GM18505 (cell line): ENCODE measurements at regions not wholly inside any gene's neighbourhood (a gene's known extent, or its start where the extent isn't known, plus 50 kb on each side); places are given as distances from the start of the nearest gene placed in this dataset.
"Not testable (repeated sequence)": the region's sequence is repeated elsewhere in the genome, so short reads cannot be mapped to it uniquely, and the experiment has no call there.

ENCODE experiments used
- ATAC-seq: cut with Tn5 transposase; IDR thresholded peaks from one replicate; pipeline ENCODE4 v1.9.1; 2021; ENCODE audit not compliant: unreplicated experiment
- POLR2A ChIP-seq: IDR thresholded peaks from 4 replicates; pipeline ENCODE4 v1.6.1; 2011; ENCODE audit warnings: borderline replicate concordance; ENCODE audit not compliant: insufficient read depth, insufficient read length; ENCODE audit errors: extremely low read depth

DNA sequence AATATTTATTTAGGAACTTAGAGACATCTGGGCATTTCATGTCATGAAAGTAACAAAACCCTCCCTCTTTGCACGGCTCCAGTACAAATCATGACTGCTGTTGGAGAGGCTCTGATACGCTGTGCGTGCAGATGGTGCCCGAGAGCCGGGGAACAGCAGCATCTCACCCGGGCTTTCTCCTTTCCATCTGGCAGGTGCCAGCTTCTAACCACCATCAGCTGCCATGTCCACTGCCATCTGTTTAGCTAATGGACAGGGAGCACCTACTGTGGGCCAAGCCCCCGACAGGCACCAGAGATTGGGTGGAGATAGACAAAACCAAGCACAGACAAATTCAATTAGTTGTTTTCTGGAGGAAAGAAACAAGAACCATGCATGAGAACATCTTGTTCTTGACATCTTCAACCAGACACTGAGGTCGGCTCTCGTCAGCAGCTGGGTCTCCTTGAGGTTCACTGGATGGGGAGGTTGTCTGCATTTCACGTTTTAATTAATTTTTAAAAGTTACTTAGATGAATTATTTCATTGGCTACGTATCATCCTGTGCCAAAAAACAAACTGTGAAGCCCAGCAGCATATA, 323.7 kb downstream of the THBS2 start:
- ATAC-seq: no peak
- no peak for TF ChIP-seq POLR2A

DNA sequence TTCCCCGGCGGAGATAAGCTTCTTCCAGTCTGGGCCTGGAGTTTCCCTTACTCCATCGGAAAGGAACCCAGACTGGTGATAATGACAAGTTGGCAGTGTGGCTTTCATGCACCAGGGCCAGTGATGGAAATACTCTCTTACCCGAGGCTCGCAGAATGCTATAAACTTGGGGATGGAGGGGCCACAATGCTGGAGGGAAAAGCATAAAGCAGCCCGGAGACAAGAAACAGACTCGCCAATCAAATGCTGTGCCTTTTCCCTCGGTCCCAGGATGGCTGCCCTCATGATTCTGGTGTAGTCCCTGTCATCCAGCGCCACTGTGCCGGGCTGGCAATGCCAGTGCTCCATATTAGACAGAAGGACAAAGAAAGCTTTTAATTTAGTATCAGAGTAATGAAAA, 325.6 kb downstream of the THBS2 start:
- no peak for TF ChIP-seq POLR2A
- no peak for ATAC-seq

DNA sequence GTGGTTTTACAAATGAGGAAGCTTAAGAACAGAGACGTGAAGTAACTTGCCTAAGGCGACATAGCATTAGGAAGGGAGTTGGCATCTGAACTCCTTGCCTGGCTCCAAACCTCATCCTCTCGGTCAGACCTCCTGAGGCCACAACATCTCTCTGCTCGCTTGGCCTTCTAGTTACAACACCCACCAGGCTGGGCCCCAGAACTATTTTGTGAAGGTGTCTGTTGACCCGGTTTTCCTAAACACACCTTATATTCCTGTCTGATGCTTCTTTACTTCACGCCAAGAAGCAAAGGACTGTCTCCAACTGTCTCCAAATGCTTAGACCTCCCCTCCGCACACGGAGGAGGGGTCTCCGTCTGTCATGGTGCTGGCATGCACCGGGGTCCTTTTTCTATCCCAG, 326.6 kb downstream of the THBS2 start:
- ATAC-seq: no peak

DNA sequence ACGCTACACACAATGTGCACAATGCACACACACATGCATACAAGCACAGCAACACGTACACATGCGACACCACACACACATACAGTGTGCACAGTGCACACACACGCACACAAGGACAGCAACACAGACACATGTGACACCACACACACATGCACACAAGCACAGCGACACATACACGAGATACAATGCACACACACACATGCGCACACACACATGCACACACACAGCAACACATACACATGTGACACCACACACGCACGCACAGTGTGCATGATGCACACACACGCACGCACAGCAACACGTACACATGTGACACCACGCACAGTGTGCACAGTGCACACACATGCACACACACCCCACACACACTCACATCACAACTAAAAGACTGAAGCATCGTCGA, 327.3 kb downstream of the THBS2 start:
- ATAC-seq: no peak
- no peak for TF ChIP-seq POLR2A

More for the DNA sequence above, 326.6 kb downstream of the THBS2 start:
- TF ChIP-seq POLR2A: no peak

DNA sequence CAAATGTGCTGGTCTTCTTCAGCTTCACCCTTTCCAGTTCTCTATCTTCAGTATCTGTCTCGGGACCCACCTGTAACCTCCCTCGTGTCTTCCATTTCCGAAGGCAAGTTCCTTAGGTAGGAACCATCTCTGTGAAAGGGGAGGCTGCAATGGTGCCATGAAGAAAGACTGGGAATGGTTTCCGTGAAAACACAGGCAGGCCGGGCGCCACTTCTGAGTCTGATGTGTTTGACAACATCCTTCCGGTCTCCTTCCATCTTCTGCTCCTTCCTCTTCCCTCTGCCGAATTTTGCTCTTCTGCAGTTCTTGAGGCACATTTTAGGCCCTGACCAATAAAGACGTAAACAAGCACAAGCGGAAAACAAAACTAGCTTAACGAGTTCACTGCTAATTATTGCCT, 328.0 kb downstream of the THBS2 start:
- no peak for ATAC-seq
- no peak for TF ChIP-seq POLR2A

DNA sequence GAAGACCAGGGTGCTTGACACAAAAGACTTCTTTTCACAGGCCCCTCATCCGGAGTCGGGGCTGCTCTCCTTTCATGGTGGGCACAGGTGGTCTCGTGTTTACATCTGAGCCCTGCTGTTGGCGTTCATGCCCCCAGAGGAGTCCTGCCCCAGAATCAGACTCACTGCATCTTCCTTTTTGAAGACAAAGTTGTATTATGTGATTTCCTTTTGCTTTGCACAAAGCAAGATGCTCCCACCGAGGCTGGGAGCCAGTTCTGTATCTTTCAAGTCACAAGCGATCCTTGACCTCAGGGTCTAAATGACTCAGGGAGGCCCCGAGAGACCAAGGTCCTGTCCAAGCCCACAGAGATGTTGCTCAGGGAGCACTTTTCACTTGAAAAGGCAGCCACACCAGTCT, 330.5 kb downstream of the THBS2 start:
- TF ChIP-seq POLR2A: no peak
- ATAC-seq: no peak

DNA sequence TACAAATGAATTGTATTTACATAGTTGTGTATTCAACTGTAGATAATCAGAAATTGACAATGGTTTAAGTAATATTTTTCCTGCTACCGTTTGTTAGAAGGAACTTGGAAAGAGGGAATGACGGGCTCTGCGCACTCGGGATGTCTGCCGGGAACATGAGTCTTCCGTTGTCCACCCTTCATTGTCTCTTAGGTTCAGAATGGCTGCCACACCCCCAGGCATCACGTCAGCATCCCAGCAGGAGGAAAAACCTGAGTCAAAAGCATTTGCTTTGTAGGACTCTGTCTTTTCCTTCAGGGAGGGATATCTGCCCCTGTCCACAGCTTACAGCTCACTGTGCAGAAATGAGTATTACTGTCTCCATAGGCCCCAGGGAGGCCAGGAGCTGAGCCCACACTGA, 331.2 kb downstream of the THBS2 start:
- no peak for TF ChIP-seq POLR2A
- no peak for ATAC-seq

DNA sequence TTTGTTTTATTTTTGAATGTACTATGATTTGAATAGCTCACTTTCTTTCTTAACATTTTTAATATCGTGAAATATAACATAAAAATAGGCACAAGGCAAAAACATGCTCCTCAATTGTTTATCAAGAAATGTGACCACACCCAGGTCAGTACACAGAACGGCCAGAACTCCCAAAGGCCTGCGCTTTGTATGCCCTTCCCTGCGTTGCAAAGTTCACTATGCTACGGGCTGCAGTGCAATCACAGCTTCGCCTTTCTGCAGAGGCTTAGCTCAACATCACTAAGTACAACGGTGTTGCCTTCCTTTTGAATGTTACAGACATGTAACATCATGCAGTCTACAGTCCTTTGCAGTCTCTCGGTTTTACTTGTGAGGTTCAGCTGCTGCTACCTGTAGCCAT, 333.4 kb downstream of the THBS2 start:
- no peak for ATAC-seq

DNA sequence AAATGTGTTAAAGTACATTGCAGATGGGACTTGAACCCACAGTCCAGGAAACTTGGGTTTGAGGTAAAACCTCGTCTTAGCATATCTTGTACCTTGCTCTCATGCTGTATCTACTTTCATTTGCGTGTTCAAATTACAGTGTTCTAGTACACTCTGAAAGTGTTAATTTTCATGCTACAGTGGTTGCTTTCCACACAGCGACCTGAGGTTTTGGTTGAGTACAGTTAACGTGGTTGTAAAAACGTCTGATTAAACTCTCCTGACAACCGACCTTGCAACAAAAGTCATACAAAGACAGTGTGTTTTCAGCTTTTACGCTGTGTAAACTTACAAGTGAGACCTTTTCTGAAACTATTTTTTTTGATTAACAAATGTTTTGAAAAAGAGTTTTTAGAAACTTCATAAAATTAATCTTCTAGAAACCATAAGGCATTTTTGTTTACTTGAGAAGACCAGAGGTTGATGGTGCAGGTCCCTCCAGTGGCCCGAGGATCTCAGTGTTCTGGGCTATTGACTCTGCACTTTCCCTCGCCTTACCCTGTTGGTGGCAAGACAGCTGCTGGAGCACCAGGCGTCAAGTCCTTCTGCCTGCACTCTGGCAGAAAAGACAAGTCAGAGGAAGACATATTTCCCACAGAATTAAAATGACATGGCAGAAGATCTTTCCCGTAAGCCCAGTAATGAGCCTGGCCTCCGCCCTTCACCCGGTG, 334.0 kb downstream of the THBS2 start:
- TF ChIP-seq POLR2A: no peak
- ATAC-seq: no peak

More for the DNA sequence above, 333.4 kb downstream of the THBS2 start:
- TF ChIP-seq POLR2A: no peak

DNA sequence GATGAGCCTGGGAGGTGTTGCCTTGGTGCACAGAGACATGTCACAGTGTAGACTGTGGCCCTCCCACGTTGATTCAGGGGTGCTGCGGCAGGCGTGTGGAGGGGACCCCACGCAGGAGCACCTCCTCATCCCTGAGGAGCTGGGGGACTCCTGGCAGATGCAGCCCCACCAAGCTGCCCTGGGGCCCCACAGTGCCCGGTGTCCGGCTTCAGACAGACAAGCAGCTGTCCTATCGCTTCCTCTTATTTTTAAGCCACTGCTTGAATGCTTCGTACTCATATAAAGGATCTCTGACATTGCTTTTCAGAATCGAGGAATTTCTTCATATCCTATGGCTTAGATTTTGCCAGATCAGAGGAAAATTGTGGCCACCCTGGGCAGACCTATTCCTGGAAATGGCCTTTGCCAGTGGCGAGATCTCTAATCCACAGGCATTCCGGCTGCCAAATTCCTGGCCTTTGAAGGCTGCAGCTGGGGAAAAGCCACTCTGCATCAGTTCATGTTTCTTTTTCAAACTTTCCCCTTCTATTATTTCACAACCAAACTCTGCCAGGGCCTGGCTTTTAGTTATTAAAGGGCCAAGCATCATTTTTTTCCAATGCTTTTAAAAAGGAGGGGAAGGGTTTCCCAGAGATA, 337.0 kb downstream of the THBS2 start:
- ATAC-seq: no peak
- TF ChIP-seq POLR2A: no peak

DNA sequence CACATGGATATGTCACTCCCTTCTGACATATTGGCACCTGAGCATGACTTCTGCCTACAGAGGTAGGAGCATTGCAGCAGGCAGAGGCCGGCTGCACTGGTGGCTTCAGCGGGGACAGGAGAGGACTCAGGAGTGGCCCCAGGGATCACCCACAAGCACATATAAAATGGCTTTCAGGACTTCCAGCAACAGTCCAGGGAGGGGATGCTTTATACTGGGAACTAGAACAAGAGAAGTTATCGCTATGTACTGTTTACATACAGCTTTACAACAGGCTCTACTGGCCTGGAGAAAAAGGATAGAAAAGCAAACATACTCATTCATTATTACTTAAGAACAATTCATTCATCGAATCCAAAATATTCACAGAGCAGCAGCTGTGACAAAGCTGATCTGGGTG, 337.8 kb downstream of the THBS2 start:
- TF ChIP-seq POLR2A: no peak
- ATAC-seq: no peak

DNA sequence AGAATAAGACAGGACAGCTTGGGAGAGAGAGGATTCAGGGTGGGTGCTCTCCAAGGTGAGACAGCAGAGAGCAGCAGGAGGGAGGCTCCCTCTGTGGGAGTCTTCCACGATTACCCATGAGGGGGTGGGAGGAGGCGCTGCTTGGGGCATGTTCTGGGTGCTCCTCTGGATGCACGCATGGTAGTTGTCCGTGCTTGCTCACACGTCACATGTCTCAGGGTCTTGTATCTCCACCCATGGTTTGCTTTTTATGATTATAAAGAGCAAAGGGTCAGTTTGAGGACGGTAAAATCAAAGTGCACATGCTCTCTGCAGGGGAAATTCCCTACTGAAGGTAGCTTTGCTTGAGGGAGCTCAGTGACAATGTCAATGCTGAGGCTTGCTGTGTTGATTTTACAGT, 338.4 kb downstream of the THBS2 start:
- ATAC-seq: no peak
- no peak for TF ChIP-seq POLR2A

DNA sequence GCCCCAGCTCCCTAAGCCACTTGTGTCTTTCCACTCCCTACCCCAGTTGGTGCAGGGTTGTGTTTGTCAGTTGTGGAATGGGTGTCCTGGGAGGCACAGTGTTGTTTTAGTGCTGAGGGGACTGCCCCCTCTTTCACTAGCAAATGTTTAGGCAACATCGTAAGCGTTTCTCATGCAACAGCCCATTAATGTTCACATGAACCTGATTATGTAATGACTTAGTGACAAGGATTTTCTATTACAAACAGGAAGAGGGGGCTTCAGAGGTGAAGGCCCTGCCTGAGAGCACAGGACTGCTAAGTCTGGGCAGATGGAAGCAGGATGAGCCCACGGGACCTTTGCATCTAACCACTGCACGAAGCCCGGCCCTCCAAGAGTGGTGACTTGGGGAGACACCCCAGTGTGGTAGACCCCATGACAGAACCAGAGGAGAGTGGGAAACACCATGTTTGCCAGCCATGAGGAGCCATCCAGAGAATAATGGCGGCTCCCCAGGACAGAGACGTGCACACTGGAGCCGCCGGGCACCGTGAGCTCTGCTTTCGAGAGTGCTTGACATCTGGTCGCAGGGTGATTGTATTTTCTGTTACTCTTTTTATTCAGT, 339.7 kb downstream of the THBS2 start:
- no peak for ATAC-seq
- TF ChIP-seq POLR2A: no peak

DNA sequence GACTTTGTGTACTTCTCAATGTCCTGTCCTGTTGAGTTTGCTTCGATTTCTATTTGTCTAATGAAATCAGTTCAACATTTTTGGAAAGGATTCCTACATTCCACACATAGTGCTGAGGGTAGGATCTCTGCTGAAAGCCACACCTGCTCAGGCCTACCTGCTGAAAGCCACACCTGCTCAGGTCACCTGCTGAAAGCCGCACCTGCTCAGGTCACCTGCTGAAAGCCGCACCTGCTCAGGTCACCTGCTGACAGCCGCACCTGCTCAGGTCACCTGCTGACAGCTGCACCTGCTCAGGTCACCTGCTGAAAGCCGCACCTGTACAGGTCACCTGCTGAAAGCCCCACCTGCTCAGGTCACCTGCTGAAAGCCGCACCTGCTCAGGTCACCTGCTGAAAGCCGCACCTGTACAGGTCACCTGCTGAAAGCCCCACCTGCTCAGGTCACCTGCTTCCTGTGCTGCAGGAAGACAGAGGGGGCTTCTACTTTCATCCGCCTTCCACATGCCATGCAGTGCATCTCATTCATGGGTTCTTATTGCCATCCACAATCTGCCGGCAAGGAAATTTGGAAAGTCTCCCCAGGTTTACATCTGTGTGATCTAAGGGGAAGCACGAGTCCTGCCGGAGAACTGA, 340.3 kb downstream of the THBS2 start:
- not testable (repeated sequence) for ATAC-seq

DNA sequence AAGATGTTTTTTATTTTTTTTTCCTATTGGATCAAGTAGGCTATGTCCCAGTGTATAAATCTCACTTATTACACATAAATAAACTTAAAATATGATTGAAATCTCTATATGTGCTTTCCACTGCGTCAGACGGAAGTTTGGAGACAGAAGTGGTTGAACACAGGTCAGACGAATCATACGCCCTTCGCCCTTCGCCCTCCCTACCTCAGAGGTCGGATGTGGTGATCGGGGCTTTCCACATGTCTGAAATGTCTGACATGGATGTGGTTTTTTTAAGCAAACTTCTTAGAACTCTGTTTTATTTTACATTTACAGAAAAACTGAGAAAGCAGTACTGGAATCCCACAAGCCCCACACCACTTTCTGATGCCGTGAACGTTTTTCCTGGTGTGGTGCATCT, 344.4 kb downstream of the THBS2 start:
- TF ChIP-seq POLR2A: no peak
- ATAC-seq: no peak
